SKM-1 treated with dmso at 0.1 percent for 144 hours (cell line): ENCODE measurements at regions not wholly inside any gene's neighbourhood (a gene's known extent, or its start where the extent isn't known, plus 50 kb on each side); places are given as distances from the start of the nearest gene placed in this dataset.
A peak's percentile ranks its signal among the peaks of the same experiment; 100 is the strongest.
"Not testable (repeated sequence)": the region's sequence is repeated elsewhere in the genome, so short reads cannot be mapped to it uniquely, and the experiment has no call there.

Experiments used
- DNase-seq: peaks from one replicate; lab custom pipeline; 2025; ENCODE audit not compliant: unreplicated experiment; lab: John Stamatoyannopoulos, UW

GRCh38 chr9:117649126-117649525, 55.1 kb upstream of the TLR4 start:
- no peak for DNase-seq

- DNase-seq: no peak
Observed at GRCh38 chr9:117644932-117645636, 59.1 kb upstream of the TLR4 start.

- DNase-seq: peak; percentile 82
Observed at GRCh38 chr9:117644133-117644931, 59.9 kb upstream of the TLR4 start.

- no peak for DNase-seq
Observed at GRCh38 chr9:117643288-117643654, 60.9 kb upstream of the TLR4 start.

- not testable (repeated sequence) for DNase-seq
Observed at GRCh38 chr9:117642571-117643287, 61.5 kb upstream of the TLR4 start.

- no peak for DNase-seq
Observed at GRCh38 chr9:117636681-117637080, 67.5 kb upstream of the TLR4 start.

- no peak for DNase-seq
Observed at GRCh38 chr9:117625154-117625553, 79.0 kb upstream of the TLR4 start.

- no peak for DNase-seq
Observed at GRCh38 chr9:117624106-117624505, 80.1 kb upstream of the TLR4 start.

GRCh38 chr9:117622347-117622746, 81.9 kb upstream of the TLR4 start:
- DNase-seq: peak; percentile 6

GRCh38 chr9:117616431-117616831, 87.8 kb upstream of the TLR4 start:
- no peak for DNase-seq

- DNase-seq: no peak
Observed at GRCh38 chr9:117612317-117612716, 91.9 kb upstream of the TLR4 start.

GRCh38 chr9:117597977-117598376, 106.2 kb upstream of the TLR4 start:
- no peak for DNase-seq

- DNase-seq: no peak
Observed at GRCh38 chr9:117596678-117597077, 107.5 kb upstream of the TLR4 start.

- no peak for DNase-seq
Observed at GRCh38 chr9:117595650-117596049, 108.6 kb upstream of the TLR4 start.

- no peak for DNase-seq
Observed at GRCh38 chr9:117587263-117587662, 116.9 kb upstream of the TLR4 start.

- DNase-seq: no peak
Observed at GRCh38 chr9:117574099-117574498, 130.1 kb upstream of the TLR4 start.

- no peak for DNase-seq
Observed at GRCh38 chr9:117564839-117565238, 139.4 kb upstream of the TLR4 start.

GRCh38 chr9:117561761-117562160, 142.4 kb upstream of the TLR4 start:
- no peak for DNase-seq

- DNase-seq: peak; percentile 36
Observed at GRCh38 chr9:117555964-117556629, 141.2 kb upstream of the ASTN2 start.

GRCh38 chr9:117552811-117553210, 138.0 kb upstream of the ASTN2 start:
- no peak for DNase-seq

GRCh38 chr9:117551171-117551570, 136.3 kb upstream of the ASTN2 start:
- DNase-seq: no peak
